ENCODE measurements at regions not wholly inside any gene's neighbourhood (a gene's known extent, or its start where the extent isn't known, plus 50 kb on each side); places are given as distances from the start of the nearest gene placed in this dataset.

DNA sequence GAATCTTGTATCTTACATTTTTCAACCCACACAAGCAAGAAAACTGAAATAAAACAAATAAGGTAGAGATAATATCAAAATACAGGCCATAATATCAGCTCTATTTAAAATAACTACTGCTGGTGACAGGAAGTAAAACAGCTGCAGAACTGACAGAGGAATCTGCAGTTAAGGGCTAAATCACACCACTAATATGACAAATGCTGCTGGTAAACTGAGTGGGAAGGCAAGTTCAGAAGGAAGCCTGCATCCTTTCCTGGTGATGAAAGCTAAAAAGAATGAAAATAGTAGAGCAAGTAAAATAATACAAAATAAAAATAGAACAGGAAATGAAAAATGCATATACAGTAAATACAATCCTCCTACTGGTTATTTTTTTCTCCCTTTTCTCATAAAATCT, 1293.7 kb upstream of the C9orf72 start:
- TF ChIP-seq TAF1 (CRISPR knock-in tag; IDR thresholded peaks at IDR 0.05) = no peak
- no peak for TF ChIP-seq ZFP36L1 (CRISPR knock-in tag; IDR thresholded peaks at IDR 0.05)
- no peak for TF ChIP-seq SP1 (IDR thresholded peaks at IDR 0.05)
- TF ChIP-seq SP1 (CRISPR knock-in tag; IDR thresholded peaks at IDR 0.05) = no peak
- TF ChIP-seq, protein P1, sequence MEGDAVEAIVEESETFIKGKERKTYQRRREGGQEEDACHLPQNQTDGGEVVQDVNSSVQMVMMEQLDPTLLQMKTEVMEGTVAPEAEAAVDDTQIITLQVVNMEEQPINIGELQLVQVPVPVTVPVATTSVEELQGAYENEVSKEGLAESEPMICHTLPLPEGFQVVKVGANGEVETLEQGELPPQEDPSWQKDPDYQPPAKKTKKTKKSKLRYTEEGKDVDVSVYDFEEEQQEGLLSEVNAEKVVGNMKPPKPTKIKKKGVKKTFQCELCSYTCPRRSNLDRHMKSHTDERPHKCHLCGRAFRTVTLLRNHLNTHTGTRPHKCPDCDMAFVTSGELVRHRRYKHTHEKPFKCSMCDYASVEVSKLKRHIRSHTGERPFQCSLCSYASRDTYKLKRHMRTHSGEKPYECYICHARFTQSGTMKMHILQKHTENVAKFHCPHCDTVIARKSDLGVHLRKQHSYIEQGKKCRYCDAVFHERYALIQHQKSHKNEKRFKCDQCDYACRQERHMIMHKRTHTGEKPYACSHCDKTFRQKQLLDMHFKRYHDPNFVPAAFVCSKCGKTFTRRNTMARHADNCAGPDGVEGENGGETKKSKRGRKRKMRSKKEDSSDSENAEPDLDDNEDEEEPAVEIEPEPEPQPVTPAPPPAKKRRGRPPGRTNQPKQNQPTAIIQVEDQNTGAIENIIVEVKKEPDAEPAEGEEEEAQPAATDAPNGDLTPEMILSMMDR (CRISPR knock-in tag; IDR thresholded peaks at IDR 0.05) = no peak
- TF ChIP-seq ZNF510 (CRISPR knock-in tag; IDR thresholded peaks at IDR 0.05; ENCODE audit: low read depth) = no peak
- no peak for TF ChIP-seq CBX5 (CRISPR knock-in tag; IDR thresholded peaks at IDR 0.05; ENCODE audit: borderline replicate concordance)
- TF ChIP-seq TOPORS (CRISPR knock-in tag; IDR thresholded peaks at IDR 0.05) = no peak
- TF ChIP-seq NKX3-1 (CRISPR knock-in tag; IDR thresholded peaks at IDR 0.05) = no peak
- TF ChIP-seq, protein P2, sequence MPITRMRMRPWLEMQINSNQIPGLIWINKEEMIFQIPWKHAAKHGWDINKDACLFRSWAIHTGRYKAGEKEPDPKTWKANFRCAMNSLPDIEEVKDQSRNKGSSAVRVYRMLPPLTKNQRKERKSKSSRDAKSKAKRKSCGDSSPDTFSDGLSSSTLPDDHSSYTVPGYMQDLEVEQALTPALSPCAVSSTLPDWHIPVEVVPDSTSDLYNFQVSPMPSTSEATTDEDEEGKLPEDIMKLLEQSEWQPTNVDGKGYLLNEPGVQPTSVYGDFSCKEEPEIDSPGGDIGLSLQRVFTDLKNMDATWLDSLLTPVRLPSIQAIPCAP (CRISPR knock-in tag; IDR thresholded peaks at IDR 0.05; ENCODE audit: low read depth) = no peak
- no peak for TF ChIP-seq ZNF777 (CRISPR knock-in tag; IDR thresholded peaks at IDR 0.05)
- no peak for TF ChIP-seq SP2 (CRISPR knock-in tag; IDR thresholded peaks at IDR 0.05)
- TF ChIP-seq MAZ (IDR thresholded peaks at IDR 0.05; ENCODE audit: borderline replicate concordance, low read depth, low read length) = no peak
- TF ChIP-seq MAZ (CRISPR knock-in tag; IDR thresholded peaks at IDR 0.05; ENCODE audit: low read depth) = no peak
- TF ChIP-seq, protein P3, sequence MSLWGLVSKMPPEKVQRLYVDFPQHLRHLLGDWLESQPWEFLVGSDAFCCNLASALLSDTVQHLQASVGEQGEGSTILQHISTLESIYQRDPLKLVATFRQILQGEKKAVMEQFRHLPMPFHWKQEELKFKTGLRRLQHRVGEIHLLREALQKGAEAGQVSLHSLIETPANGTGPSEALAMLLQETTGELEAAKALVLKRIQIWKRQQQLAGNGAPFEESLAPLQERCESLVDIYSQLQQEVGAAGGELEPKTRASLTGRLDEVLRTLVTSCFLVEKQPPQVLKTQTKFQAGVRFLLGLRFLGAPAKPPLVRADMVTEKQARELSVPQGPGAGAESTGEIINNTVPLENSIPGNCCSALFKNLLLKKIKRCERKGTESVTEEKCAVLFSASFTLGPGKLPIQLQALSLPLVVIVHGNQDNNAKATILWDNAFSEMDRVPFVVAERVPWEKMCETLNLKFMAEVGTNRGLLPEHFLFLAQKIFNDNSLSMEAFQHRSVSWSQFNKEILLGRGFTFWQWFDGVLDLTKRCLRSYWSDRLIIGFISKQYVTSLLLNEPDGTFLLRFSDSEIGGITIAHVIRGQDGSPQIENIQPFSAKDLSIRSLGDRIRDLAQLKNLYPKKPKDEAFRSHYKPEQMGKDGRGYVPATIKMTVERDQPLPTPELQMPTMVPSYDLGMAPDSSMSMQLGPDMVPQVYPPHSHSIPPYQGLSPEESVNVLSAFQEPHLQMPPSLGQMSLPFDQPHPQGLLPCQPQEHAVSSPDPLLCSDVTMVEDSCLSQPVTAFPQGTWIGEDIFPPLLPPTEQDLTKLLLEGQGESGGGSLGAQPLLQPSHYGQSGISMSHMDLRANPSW (CRISPR knock-in tag; IDR thresholded peaks at IDR 0.05; ENCODE audit: borderline replicate concordance) = no peak
- TF ChIP-seq RFX5 (IDR thresholded peaks at IDR 0.05; ENCODE audit: low read depth, low read length) = no peak
